ENCODE measurements at regions not wholly inside any gene's neighbourhood (a gene's known extent, or its start where the extent isn't known, plus 50 kb on each side); places are given as distances from the start of the nearest gene placed in this dataset.

GRCh38 chr4:184890499-184890898 lies 64.7 kb upstream of the ACSL1 start:
- Mint-ChIP-seq H3K9me3 (no peaks in the 10 kb centered on the region), H3K4me3 (no peak overlapping the region), H3K36me3 (no peaks in the 10 kb centered on the region), H3K4me1 (no peaks in the 10 kb centered on the region), H3K27ac (no peak overlapping the region), H3K27me3 (ENCODE audit: low read depth in 2 of 2) (peaks cover 13 to 35% of the 10 kb centered on the region in 2 donors)
- intact Hi-C loops (cut with micrococcal nuclease) = no loop called here
- 29% methylated on average over 5 of the region's 5 CpGs for WGBS (ENCODE audit: insufficient coverage)
- H3K4me1 ChIP-seq (ENCODE audit: control insufficient read depth, insufficient read depth, low read length) = no peaks in the 10 kb centered on the region
- DNase-seq (no peak), ATAC-seq (no peak)
- H3K9me3 ChIP-seq (ENCODE audit: control insufficient read depth, insufficient read depth, low read length) = no peaks in the 10 kb centered on the region
- no peak overlapping the region for H3K4me3 ChIP-seq (ENCODE audit: low read length)
- no peak overlapping the region for H3K27ac ChIP-seq (ENCODE audit: low read length)
- H3K27me3 ChIP-seq (ENCODE audit: control insufficient read depth, insufficient read depth, low read length) = no peaks in the 10 kb centered on the region
- no peaks in the 10 kb centered on the region for H3K36me3 ChIP-seq (ENCODE audit: control insufficient read depth, insufficient read depth, low read length)
- no peak for TF ChIP-seq CTCF (IDR thresholded peaks at IDR 0.05)

- Histone ChIP-seq H3K4me1 (ENCODE audit: control insufficient read depth, insufficient read depth, low read length) (no peaks in the 10 kb centered on the region), H3K27me3 (ENCODE audit: control insufficient read depth, insufficient read depth, low read length) (no peaks in the 10 kb centered on the region), H3K27ac (ENCODE audit: low read length) (no peak overlapping the region), H3K36me3 (ENCODE audit: control insufficient read depth, insufficient read depth, low read length) (no peaks in the 10 kb centered on the region), H3K4me3 (ENCODE audit: low read length) (no peak overlapping the region), H3K9me3 (ENCODE audit: control insufficient read depth, insufficient read depth, low read length) (no peaks in the 10 kb centered on the region)
- no peaks in the 10 kb centered on the region for H3K36me3 Mint-ChIP-seq
- no peak for DNase-seq
- 100% methylated on average over 2 of the region's 2 CpGs for WGBS (ENCODE audit: insufficient coverage)
- no peak overlapping the region for H3K4me3 Mint-ChIP-seq
- TF ChIP-seq CTCF (IDR thresholded peaks at IDR 0.05) = no peak
- no peaks in the 10 kb centered on the region for H3K9me3 Mint-ChIP-seq
- intact Hi-C loops (cut with micrococcal nuclease) = no loop called here
- peaks cover 13 to 29% of the 10 kb centered on the region in 2 donors for H3K27me3 Mint-ChIP-seq (ENCODE audit: low read depth in 2 of 2)
- ATAC-seq = no peak
- H3K27ac Mint-ChIP-seq = no peak overlapping the region
- no peaks in the 10 kb centered on the region for H3K4me1 Mint-ChIP-seq
These were observed 66.1 kb upstream of the ACSL1 start for GRCh38 chr4:184891816-184892397.

GRCh38 chr4:184892999-184893398 lies 67.2 kb upstream of the ACSL1 start:
- Mint-ChIP-seq H3K4me1 (no peaks in the 10 kb centered on the region), H3K36me3 (no peaks in the 10 kb centered on the region), H3K9me3 (no peaks in the 10 kb centered on the region), H3K27me3 (ENCODE audit: low read depth in 2 of 2) (peaks cover 20 to 29% of the 10 kb centered on the region in 2 donors), H3K4me3 (no peak overlapping the region), H3K27ac (no peak overlapping the region)
- ATAC-seq (no peak), DNase-seq (no peak)
- WGBS (ENCODE audit: insufficient coverage) = 94% methylated on average over 3 of the region's 3 CpGs
- intact Hi-C loops (cut with micrococcal nuclease) = no loop called here
- Histone ChIP-seq H3K4me1 (ENCODE audit: control insufficient read depth, insufficient read depth, low read length) (peaks cover 6% of the 10 kb centered on the region), H3K27me3 (ENCODE audit: control insufficient read depth, insufficient read depth, low read length) (no peaks in the 10 kb centered on the region), H3K4me3 (ENCODE audit: low read length) (no peak overlapping the region), H3K36me3 (ENCODE audit: control insufficient read depth, insufficient read depth, low read length) (no peaks in the 10 kb centered on the region), H3K27ac (ENCODE audit: low read length) (no peak overlapping the region), H3K9me3 (ENCODE audit: control insufficient read depth, insufficient read depth, low read length) (no peaks in the 10 kb centered on the region)
- no peak for TF ChIP-seq CTCF (IDR thresholded peaks at IDR 0.05)
